Breast epithelium (tissue), 3 donors: ENCODE measurements at regions not wholly inside any gene's neighbourhood (a gene's known extent, or its start where the extent isn't known, plus 50 kb on each side); places are given as distances from the start of the nearest gene placed in this dataset.

Experiments used
- POLR2AphosphoS5 ChIP-seq, 3 donors: sonication (generic); formaldehyde crosslinking; IDR thresholded peaks; one replicate each; pipeline ENCODE4 v1.6.1; 2017; ENCODE audit warnings: antibody characterized with exemption in 3 of 3
- TF ChIP-seq, protein P1 (sequence below), 3 donors: fragments of 450-650 bp; IDR thresholded peaks; one replicate each; pipeline ENCODE4 v1.5.1; 2016 to 2017; ENCODE audit warnings: antibody characterized with exemption in 3 of 3, mild to moderate bottlenecking in 3 of 3, moderate library complexity in 3 of 3

DNA sequence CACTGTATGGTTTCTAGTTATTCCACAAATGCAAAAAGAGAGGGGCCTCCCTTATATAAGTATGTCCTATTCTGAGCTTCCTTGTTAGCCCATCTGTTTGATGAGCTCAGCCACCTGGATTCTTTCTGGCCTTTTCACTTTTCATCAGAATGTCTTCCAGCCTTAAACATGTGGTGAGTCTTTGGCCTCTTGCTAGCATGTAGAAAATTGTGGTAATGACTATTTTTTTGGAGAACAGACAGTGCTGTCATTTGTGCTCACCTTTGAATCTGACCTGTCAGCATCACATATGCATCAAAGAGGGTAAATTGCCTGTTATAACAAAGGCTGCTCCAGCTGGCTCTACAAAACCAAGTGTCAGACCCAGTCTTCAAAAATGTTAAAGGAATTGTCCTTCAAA lies 558.7 kb downstream of the RAB38 start:
- TF ChIP-seq, protein P1, sequence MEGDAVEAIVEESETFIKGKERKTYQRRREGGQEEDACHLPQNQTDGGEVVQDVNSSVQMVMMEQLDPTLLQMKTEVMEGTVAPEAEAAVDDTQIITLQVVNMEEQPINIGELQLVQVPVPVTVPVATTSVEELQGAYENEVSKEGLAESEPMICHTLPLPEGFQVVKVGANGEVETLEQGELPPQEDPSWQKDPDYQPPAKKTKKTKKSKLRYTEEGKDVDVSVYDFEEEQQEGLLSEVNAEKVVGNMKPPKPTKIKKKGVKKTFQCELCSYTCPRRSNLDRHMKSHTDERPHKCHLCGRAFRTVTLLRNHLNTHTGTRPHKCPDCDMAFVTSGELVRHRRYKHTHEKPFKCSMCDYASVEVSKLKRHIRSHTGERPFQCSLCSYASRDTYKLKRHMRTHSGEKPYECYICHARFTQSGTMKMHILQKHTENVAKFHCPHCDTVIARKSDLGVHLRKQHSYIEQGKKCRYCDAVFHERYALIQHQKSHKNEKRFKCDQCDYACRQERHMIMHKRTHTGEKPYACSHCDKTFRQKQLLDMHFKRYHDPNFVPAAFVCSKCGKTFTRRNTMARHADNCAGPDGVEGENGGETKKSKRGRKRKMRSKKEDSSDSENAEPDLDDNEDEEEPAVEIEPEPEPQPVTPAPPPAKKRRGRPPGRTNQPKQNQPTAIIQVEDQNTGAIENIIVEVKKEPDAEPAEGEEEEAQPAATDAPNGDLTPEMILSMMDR (IDR thresholded peaks at IDR 0.05): no peak
- no peak for TF ChIP-seq POLR2AphosphoS5 (IDR thresholded peaks at IDR 0.05)
